Occipital lobe (tissue), 1 donor: ENCODE measurements at regions not wholly inside any gene's neighbourhood (a gene's known extent, or its start where the extent isn't known, plus 50 kb on each side); places are given as distances from the start of the nearest gene placed in this dataset.

Experiments used
- DNase-seq: peaks from one replicate; lab custom pipeline; 2025; lab: John Stamatoyannopoulos, UW

- DNase-seq: no peak
These were observed 343.7 kb upstream of the SOX14 start for GRCh38 chr3:137420198-137420995.

- no peak for DNase-seq
These were observed 325.6 kb upstream of the SOX14 start for GRCh38 chr3:137438561-137438960.

- no peak for DNase-seq
These were observed 303.2 kb upstream of the SOX14 start for GRCh38 chr3:137460944-137461343.

GRCh38 chr3:137463131-137463530 is 301.0 kb upstream of the SOX14 start:
- no peak for DNase-seq

- DNase-seq: no peak
These were observed 299.8 kb upstream of the SOX14 start for GRCh38 chr3:137464341-137464740.

- DNase-seq: no peak
These were observed 295.7 kb upstream of the SOX14 start for GRCh38 chr3:137468446-137468845.

GRCh38 chr3:137469263-137469662 is 294.9 kb upstream of the SOX14 start:
- DNase-seq: no peak

- no peak for DNase-seq
These were observed 293.0 kb upstream of the SOX14 start for GRCh38 chr3:137471130-137471529.

- DNase-seq: no peak
These were observed 292.4 kb upstream of the SOX14 start for GRCh38 chr3:137471558-137472204.

GRCh38 chr3:137477614-137478013 is 286.5 kb upstream of the SOX14 start:
- no peak for DNase-seq

- no peak for DNase-seq
These were observed 254.6 kb upstream of the SOX14 start for GRCh38 chr3:137509354-137510045.

GRCh38 chr3:137511655-137512054 is 252.5 kb upstream of the SOX14 start:
- no peak for DNase-seq

- DNase-seq: no peak
These were observed 249.3 kb upstream of the SOX14 start for GRCh38 chr3:137514853-137515252.

GRCh38 chr3:137519602-137520001 is 244.5 kb upstream of the SOX14 start:
- DNase-seq: no peak

- no peak for DNase-seq
These were observed 239.4 kb upstream of the SOX14 start for GRCh38 chr3:137524751-137525150.

GRCh38 chr3:137525471-137525870 is 238.6 kb upstream of the SOX14 start:
- no peak for DNase-seq

- DNase-seq: no peak
These were observed 222.1 kb upstream of the SOX14 start for GRCh38 chr3:137542049-137542448.

- DNase-seq: no peak
These were observed 209.9 kb upstream of the SOX14 start for GRCh38 chr3:137554242-137554641.

GRCh38 chr3:137568880-137569279 is 195.2 kb upstream of the SOX14 start:
- DNase-seq: no peak

GRCh38 chr3:137572931-137573330 is 191.2 kb upstream of the SOX14 start:
- no peak for DNase-seq

GRCh38 chr3:137582484-137582883 is 181.6 kb upstream of the SOX14 start:
- DNase-seq: no peak

- DNase-seq: no peak
These were observed 180.9 kb upstream of the SOX14 start for GRCh38 chr3:137583256-137583655.

- DNase-seq: no peak
These were observed 175.2 kb upstream of the SOX14 start for GRCh38 chr3:137588871-137589270.
